ENCODE measurements at regions not wholly inside any gene's neighbourhood (a gene's known extent, or its start where the extent isn't known, plus 50 kb on each side); places are given as distances from the start of the nearest gene placed in this dataset.

DNA sequence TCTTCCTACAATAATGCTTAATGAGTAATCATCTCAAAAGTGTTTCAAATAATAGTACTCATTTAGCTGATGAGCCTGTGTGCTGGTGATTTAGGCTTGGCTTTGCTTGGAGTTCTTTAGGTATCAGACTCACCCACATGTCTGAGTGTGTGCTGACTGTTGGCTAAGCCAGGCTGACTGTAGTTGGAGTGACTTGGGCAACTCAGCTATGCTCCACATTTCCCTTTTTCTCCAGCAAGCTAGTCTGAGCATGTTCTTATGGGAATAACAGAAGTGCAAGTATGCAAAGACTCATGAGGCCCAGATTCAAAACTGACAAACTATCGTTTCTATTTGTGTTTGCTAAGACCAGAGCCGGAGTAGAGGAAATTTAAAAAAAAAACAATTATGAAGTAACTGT lies 99.0 kb upstream of the ADGRL4 start:
- no peaks in the 10 kb centered on the region for H3K4me1 ChIP-seq (ENCODE audit: control insufficient read depth in 2 of 3, insufficient read depth in 2 of 3, low read depth in 1 of 3, low read length in 3 of 3)
- FAIRE-seq (no peak), DNase-seq (no peak)
- H3K36me3 ChIP-seq (ENCODE audit: control insufficient read depth in 2 of 3, insufficient read depth in 3 of 3, low read length in 3 of 3), result no peaks in the 10 kb centered on the region
- H3K27me3 ChIP-seq (ENCODE audit: control insufficient read depth, insufficient read depth, low read length), result no peaks in the 10 kb centered on the region
- H3K27ac ChIP-seq (ENCODE audit: low read depth in 2 of 2, low read length in 2 of 2), result no peak overlapping the region
- intact Hi-C loops (cut with DNase I), result no loop called here
- no peak overlapping the region for H3K4me3 ChIP-seq (ENCODE audit: low read length in 3 of 3)
- no peak overlapping the region for H3K9ac ChIP-seq (ENCODE audit: low read length in 3 of 3)
- TF ChIP-seq CTCF (IDR thresholded peaks at IDR 0.05; ENCODE audit: borderline replicate concordance, extremely low read depth, insufficient read depth), result no peak
- no peaks in the 10 kb centered on the region for H3K9me3 ChIP-seq (ENCODE audit: control insufficient read depth in 2 of 3, insufficient read depth in 1 of 3, low read length in 3 of 3)

DNA sequence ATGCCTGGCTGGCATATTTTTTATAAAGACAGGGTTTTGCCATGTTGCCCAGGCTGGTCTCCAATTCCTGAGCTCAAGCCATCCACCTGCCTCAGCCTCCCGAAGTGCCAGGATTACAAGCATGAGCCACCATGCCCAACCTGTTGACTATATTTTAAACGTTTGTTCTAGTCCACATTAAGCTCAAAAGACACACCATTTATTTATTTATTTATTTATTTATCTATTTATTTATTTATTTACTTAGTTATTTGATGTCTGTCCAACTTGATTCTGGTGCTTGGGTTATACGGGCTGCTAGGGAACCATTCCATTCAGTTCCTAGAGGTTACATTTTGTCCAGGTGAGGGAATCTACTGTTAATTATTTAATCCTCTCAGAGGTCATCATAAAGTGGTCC lies 98.1 kb upstream of the ADGRL4 start:
- Histone ChIP-seq H3K27me3 (ENCODE audit: control insufficient read depth, insufficient read depth, low read length) (no peaks in the 10 kb centered on the region), H3K4me1 (ENCODE audit: control insufficient read depth in 2 of 3, insufficient read depth in 2 of 3, low read depth in 1 of 3, low read length in 3 of 3) (no peaks in the 10 kb centered on the region), H3K9me3 (ENCODE audit: control insufficient read depth in 2 of 3, insufficient read depth in 1 of 3, low read length in 3 of 3) (no peaks in the 10 kb centered on the region), H3K9ac (ENCODE audit: low read length in 3 of 3) (no peak overlapping the region), H3K27ac (ENCODE audit: low read depth in 2 of 2, low read length in 2 of 2) (no peak overlapping the region), H3K4me3 (ENCODE audit: low read length in 3 of 3) (no peak overlapping the region), H3K36me3 (ENCODE audit: control insufficient read depth in 2 of 3, insufficient read depth in 3 of 3, low read length in 3 of 3) (no peaks in the 10 kb centered on the region)
- DNase-seq (no peak), FAIRE-seq (no peak)
- no peak for TF ChIP-seq CTCF (IDR thresholded peaks at IDR 0.05; ENCODE audit: borderline replicate concordance, extremely low read depth, insufficient read depth)
- intact Hi-C loops (cut with DNase I), result no loop called here

DNA sequence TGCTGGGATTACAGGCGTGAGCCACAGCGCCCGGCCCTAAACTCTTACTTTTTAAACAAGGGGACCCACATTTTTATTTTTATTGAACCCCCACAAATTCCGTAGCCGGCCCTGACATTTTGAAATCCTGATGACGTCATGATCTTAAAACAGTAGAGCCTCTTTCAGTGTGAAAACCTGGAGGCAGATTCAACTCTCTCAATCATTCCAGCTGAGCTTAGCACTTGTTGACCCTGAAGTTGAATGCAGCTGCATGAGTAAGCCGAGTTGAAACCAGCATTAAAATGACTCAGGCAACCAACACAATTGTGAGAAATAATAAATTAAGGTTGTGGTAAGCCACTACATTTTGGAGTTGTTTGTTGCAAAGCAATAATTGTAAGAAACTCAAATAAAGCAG lies 93.9 kb upstream of the ADGRL4 start:
- H3K4me1 ChIP-seq (ENCODE audit: control insufficient read depth in 2 of 3, insufficient read depth in 2 of 3, low read depth in 1 of 3, low read length in 3 of 3), result no peaks in the 10 kb centered on the region
- no peak overlapping the region for H3K4me3 ChIP-seq (ENCODE audit: low read length in 3 of 3)
- DNase-seq, result no peak
- H3K27ac ChIP-seq (ENCODE audit: low read depth in 2 of 2, low read length in 2 of 2), result no peak overlapping the region
- intact Hi-C loops (cut with DNase I), result no loop called here
- H3K36me3 ChIP-seq (ENCODE audit: control insufficient read depth in 2 of 3, insufficient read depth in 3 of 3, low read length in 3 of 3), result no peaks in the 10 kb centered on the region
- no peak for TF ChIP-seq CTCF (IDR thresholded peaks at IDR 0.05; ENCODE audit: borderline replicate concordance, extremely low read depth, insufficient read depth)
- H3K9ac ChIP-seq (ENCODE audit: low read length in 3 of 3), result no peak overlapping the region
- FAIRE-seq, result no peak
- no peaks in the 10 kb centered on the region for H3K9me3 ChIP-seq (ENCODE audit: control insufficient read depth in 2 of 3, insufficient read depth in 1 of 3, low read length in 3 of 3)
- no peaks in the 10 kb centered on the region for H3K27me3 ChIP-seq (ENCODE audit: control insufficient read depth, insufficient read depth, low read length)

DNA sequence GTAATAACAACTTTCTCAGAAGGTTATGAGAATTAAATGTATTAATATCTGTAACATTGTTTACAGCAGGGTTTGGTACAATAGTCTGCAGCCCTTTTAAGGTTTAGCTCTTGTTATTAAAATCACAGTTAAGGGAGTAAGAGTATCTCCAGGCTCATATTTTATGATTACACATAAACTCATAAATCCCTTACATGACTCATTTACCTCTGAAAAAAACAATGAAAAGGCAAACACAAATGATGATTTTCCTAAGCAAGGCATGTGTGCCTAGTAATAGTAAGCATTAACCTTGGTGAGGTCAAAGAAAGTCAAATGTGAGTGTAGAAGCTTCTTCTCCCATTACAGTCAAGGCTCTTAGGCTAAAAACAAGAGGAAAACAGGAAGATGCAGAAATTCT lies 84.5 kb upstream of the ADGRL4 start:
- H3K27ac ChIP-seq (ENCODE audit: low read depth in 2 of 2, low read length in 2 of 2), result no peak overlapping the region
- intact Hi-C loops (cut with DNase I), result no loop called here
- DNase-seq (no peak), FAIRE-seq (no peak)
- no peaks in the 10 kb centered on the region for H3K36me3 ChIP-seq (ENCODE audit: control insufficient read depth in 2 of 3, insufficient read depth in 3 of 3, low read length in 3 of 3)
- no peak overlapping the region for H3K4me3 ChIP-seq (ENCODE audit: low read length in 3 of 3)
- no peaks in the 10 kb centered on the region for H3K27me3 ChIP-seq (ENCODE audit: control insufficient read depth, insufficient read depth, low read length)
- no peaks in the 10 kb centered on the region for H3K4me1 ChIP-seq (ENCODE audit: control insufficient read depth in 2 of 3, insufficient read depth in 2 of 3, low read depth in 1 of 3, low read length in 3 of 3)
- no peak for TF ChIP-seq CTCF (IDR thresholded peaks at IDR 0.05; ENCODE audit: borderline replicate concordance, extremely low read depth, insufficient read depth)
- no peak overlapping the region for H3K9ac ChIP-seq (ENCODE audit: low read length in 3 of 3)
- H3K9me3 ChIP-seq (ENCODE audit: control insufficient read depth in 2 of 3, insufficient read depth in 1 of 3, low read length in 3 of 3), result no peaks in the 10 kb centered on the region

Measured in kidney (tissue), 13 donors.